ENCODE measurements at regions not wholly inside any gene's neighbourhood (a gene's known extent, or its start where the extent isn't known, plus 50 kb on each side); places are given as distances from the start of the nearest gene placed in this dataset.
"Not testable (repeated sequence)": the region's sequence is repeated elsewhere in the genome, so short reads cannot be mapped to it uniquely, and the experiment has no call there.

- no peak for TF ChIP-seq POLR2A (IDR thresholded peaks at IDR 0.05; ENCODE audit: low read depth, low read length)
- DNase-seq (ENCODE audit: insufficient read length, low spot score) (no peak), FAIRE-seq (no peak)
Measured at GRCh38 chr3:171981271-171981605, 58.1 kb upstream of the FNDC3B start.

- TF ChIP-seq POLR2A (IDR thresholded peaks at IDR 0.05; ENCODE audit: low read depth, low read length), result no peak
- DNase-seq (ENCODE audit: insufficient read length, low spot score) (no peak), FAIRE-seq (peak; percentile 52)
Measured at GRCh38 chr3:171982828-171983227, 56.5 kb upstream of the FNDC3B start.

- not testable (repeated sequence) for FAIRE-seq; DNase-seq (ENCODE audit: insufficient read length, low spot score)
Measured at GRCh38 chr3:171983685-171984084, 55.7 kb upstream of the FNDC3B start.

GRCh38 chr3:171984883-171985282 is 54.5 kb upstream of the FNDC3B start:
- DNase-seq (ENCODE audit: insufficient read length, low spot score), result no peak
- FAIRE-seq, result no peak
- no peak for TF ChIP-seq POLR2A (IDR thresholded peaks at IDR 0.05; ENCODE audit: low read depth, low read length)

GRCh38 chr3:171986176-171986575 is 53.2 kb upstream of the FNDC3B start:
- no peak for TF ChIP-seq POLR2A (IDR thresholded peaks at IDR 0.05; ENCODE audit: low read depth, low read length)
- DNase-seq (ENCODE audit: insufficient read length, low spot score) (no peak), FAIRE-seq (no peak)

GRCh38 chr3:171986757-171987518 is 52.4 kb upstream of the FNDC3B start:
- FAIRE-seq (peak; percentile 15), DNase-seq (ENCODE audit: insufficient read length, low spot score) (no peak)
- no peak for TF ChIP-seq POLR2A (IDR thresholded peaks at IDR 0.05; ENCODE audit: low read depth, low read length)
